HG02981 (cell line): ENCODE measurements at regions not wholly inside any gene's neighbourhood (a gene's known extent, or its start where the extent isn't known, plus 50 kb on each side); places are given as distances from the start of the nearest gene placed in this dataset.

Experiments
- ATAC-seq: cut with Tn5 transposase; IDR thresholded peaks from one replicate; pipeline ENCODE4 v1.9.1; 2021; ENCODE audit warnings: mild to moderate bottlenecking, moderate library complexity; ENCODE audit not compliant: unreplicated experiment

DNA sequence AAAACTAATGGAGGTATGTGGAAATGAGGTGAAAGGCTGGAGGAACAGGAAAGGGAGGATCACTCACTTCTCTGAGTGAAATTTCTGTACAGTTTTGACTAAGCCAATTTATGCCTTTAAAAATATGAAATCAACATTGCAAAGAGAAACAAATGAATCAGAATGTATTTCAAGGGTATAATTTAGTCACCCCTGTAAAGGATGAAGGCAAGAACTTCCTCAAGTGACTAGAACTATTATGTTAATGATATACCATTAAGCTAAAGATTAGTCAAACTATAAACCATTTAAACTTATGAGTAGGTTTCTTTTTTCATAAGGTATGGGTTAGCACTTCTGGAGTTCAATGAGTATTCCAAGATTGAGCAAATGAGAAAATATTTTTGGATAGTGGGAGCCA, 184.5 kb upstream of the CHORDC1 start:
- ATAC-seq: peak; percentile 60

DNA sequence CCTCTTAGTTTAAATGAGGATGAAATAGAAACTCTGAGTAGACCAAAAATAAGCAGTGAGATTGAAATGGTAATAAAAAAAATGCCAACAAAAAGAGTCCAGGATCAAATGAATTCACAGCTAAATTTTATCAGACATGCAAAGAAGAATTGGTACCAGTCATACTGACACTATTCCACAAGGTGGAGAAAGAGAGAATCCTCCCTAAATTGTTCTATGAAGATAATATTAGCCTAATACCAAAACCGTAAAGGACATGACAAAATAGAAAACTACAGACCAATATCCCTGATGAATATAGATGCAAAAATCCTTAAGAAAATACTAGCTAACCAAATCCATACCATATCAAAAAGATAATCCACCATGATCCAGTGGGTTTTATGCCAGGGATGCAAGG, 169.8 kb upstream of the CHORDC1 start:
- no peak for ATAC-seq

DNA sequence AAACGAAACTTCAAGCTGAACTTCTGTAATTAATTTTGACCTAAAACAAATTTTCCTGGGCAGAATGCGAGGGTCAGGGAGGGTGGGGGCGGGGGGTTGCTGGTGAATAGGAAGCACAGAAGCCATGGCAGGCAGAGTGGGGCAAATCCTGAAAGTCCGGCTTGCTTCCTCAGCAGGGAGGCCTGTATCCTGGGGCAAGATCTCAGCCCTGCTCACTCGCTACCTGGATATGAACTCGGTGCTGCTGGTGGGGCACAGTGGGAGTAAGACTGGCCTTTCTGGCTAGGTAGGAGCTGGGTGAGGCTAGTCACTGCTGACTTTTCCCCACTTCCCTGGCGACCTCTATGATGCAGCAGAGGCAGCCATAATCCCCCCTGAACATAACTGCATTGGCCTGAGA, 168.9 kb upstream of the CHORDC1 start:
- no peak for ATAC-seq

DNA sequence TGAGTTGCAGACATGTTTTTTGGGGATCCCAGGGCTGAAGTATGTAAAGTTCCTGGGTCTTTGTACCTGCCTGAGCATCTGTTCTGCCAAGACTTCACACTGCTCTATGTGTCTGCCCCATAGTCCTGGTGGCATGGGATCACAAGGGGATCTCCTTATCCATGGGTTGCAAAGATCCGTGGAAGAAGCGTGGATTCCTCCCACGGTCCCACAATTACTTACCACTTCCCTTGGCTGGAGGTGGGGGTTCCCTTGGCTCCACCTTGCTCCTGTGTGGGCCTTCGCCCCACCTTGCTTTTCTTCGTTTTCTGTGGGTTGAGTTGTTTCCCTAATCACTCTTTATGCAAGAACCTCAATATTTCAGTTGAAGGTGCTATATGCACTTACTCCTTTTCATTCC, 157.4 kb upstream of the CHORDC1 start:
- ATAC-seq: no peak

DNA sequence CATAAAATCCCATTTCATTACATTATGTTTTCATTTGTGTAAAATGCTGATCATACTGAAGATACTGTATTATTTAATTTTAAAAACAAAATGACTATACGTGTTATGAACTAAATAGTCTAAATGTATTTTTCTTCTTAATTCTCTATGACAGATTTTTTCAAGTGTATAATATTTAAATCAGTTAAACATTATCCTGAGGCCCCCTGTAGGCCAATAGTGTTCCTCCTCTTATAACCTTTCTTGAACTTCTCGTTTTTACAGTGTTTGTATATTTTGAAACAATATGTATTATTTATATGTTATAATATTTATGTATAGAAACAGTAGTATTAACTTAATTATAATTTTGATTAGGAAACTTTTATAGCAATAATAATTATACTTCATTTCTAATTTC, 151.1 kb upstream of the CHORDC1 start:
- no peak for ATAC-seq

DNA sequence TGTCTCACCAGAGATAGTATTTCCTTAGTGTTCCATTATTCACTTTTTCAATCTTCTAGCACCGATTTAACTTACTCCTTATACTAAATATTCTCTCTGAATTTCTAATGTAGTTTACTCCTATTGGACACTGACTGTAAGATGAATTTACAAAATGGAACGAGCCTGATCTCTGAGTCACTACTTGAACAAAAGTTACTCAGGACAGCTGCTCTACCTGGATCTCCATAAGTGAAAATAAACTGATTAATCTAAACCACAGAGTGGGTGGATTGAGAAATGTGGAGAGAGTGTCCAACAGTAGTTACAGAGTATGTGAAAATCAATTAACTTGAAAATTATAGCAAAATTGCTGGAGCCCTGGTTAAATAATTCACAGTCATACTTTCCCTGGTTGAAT, 141.7 kb upstream of the CHORDC1 start:
- no peak for ATAC-seq

DNA sequence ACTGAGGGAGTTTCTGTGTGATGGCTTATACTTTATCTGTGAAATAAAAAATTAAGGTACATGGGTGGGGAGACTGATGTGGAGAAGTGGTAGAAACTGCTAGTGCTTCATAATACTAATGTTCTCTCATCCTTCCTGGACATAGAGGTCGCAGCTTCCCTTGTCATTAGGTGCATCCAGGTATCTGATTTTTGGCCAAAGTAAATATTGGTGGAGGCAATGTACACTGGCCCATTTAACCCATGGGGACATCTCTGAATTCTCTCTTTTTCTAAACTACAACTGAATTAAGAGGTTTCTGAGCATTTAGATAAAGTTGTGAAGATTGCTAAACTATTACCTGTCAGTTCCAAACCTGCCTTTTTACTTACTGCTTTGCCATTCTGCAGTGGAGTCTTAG, 140.9 kb upstream of the CHORDC1 start:
- ATAC-seq: no peak

DNA sequence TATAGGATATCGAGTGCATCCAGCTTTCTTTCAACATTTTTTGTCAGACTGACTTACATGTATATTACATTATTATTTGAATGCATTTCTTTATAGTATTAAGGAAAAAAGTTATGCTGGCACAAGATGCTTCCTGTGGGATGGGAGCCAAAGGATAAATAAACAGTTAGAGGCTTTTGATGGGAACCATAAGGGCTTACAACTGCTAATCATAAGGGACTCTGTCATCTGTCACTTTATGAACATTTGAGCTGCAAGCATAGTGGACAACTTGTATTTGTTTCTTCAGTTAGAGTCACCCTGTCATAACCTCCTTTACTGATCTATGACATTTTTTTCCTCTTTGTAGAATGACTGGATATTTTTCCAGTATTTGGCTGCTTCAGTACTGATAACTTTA, 132.4 kb upstream of the CHORDC1 start:
- no peak for ATAC-seq

DNA sequence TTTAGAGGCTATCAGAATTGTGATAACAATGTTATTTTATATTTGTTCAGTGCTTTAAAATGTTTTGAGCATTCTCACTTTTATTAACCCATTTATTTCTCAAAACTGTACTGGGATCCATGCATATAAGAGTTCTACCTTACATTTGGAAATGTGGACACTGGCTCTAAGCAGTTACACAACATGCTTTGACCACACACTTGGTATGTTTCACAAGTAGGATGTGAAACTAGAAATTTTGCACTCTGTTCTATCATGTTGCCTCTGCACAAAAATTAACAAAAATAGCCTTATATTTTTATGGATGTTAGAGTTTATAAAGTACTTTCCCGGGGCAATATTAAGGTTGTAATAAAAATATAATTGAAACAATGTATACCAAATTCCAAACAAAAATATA, 126.9 kb upstream of the CHORDC1 start:
- no peak for ATAC-seq

DNA sequence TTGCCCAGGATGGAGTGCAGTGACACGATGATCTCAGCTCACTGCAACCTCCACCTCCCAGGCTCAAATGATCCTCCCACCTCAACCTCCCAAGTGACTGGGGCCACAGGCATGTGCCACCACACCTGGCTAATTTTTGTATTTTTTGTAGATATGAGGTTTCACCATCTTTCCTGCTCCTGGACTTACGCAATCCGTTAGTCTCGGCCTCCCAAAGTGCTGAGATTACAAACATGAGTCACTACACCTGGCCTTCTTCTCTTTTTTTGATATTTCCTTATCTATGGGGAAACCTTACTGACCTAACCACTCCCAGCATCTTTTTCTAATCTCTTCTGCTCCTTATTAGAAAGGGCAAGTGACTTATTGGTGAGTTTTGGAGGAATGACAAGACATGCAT, 121.7 kb upstream of the CHORDC1 start:
- ATAC-seq: no peak

DNA sequence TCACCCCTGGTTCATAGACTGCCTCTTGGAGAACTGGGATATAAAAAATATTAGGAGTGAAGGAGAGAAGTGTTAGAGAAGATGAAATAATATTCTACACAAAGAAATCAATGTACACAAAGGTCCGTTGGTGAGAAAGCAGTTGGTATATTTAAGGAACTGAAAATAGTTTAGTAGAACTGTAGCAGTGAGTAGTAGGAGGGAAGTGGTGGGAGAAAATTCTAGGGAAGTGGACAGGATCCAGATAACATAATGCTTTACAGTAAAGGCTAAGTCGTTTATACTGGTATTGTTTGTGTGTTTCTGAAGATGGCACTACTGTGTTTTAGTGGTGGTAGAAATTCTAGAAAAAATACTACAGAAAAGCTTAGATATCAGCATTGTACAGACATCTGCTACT, 120.8 kb upstream of the CHORDC1 start:
- ATAC-seq: no peak

DNA sequence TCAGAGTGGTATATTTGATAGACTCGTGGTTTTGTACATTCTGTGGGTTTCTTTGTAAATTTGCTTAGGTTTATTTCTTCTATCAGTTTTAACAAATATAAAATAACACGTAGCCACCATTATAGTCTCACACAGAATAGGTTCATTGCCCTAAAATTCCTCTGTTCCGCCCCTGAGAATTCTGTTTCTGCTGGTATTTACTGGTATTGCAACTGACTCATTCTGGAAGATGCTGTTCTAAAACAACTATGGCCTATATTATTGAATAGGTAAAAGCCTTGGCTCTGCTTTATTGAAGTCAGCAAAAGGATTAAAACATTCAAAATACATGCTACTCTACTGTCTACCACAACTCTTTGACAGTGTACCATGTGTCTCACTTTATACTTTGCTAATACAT, 119.1 kb upstream of the CHORDC1 start:
- no peak for ATAC-seq

DNA sequence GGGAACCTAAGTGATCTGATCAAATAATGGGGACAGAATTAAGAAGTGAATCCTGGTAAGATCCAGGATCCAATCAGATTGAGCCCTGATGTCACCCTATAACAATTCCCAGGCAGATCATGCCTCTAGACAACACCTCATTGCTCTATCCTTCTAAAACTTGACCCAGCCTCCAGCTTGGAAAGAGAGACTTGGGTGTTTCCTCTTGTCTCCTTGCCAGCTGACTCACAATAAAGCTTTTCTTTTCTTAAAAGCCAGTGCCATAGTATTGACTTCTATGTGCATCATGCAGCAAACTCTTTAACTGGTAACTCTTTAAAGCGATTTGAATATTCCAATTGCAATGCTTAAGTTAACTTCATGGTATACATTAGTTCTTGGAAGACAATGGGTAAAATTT, 109.6 kb upstream of the CHORDC1 start:
- ATAC-seq: no peak

DNA sequence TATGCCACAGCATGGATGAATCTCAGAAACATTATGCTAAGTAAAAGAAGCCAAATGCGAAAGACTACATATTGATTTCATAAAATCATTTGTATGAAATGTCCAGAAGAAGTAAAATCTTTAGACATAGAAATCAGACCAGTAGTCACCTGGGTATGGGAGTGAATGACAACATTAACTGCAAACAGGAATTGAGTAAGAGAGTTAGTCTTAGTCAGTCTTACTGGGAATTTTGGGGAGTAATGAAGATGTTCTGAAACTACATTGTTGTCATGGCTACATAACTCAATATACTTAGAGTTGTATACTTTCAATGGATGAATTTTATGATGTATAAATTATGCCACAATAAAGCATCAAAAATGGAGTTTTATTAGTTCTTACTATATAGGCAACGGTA, 107.8 kb upstream of the CHORDC1 start:
- ATAC-seq: no peak

DNA sequence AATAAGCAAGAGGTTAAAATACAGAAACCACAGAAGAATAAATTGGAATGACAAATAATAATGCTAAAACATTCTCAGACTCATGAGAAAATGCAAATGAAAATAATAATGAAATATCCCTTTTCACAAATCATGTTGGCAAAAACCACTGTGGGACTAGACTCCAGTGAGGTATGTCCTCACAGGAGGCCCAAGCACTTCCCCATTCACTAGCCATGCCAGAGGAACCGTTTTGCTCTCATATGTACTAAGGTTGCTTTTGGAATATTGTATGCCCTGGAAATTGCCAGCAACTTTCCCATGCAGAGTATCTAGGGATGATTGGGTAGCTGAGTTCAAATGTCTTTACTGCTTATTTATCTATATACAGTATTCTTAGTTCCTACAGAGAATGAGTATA, 106.2 kb upstream of the CHORDC1 start:
- ATAC-seq: no peak

DNA sequence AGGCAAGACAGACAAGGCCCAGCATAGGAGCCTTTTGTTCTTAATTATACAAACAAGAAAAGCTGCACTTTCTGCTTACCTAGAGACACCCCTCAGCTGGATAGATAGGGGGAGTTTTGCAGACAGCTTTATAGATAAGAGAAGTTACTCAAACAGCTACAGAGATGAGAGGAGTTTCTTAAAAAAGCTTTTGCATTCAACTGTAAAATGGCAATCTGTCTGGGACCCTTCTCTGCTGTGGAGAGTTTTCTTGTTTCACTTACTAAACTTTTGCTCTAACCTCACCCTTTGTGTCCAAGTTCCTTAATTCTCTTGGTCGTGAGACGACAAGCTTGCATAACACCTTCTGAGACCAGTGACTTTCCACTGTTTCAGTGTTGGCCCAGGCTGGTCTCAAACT, 103.8 kb upstream of the CHORDC1 start:
- ATAC-seq: no peak

DNA sequence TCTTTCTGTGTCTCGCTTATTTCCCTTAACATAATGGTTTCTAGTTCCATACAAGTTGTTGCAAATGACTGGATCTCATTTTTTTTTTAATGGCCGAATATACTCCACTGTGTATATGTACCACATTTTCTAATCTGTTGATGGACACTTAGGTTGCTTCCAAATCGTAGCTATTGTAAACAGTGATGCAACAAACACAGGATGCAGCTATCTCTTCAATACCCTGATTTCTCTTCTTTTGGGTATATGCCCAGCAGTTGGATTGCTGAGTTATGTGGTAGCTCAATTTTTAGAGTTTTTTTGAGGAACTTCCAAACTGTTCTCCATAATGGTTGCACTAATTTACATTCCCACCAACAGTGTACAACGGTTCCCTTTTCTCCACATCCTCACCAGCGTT, 100.4 kb upstream of the CHORDC1 start:
- ATAC-seq: no peak

DNA sequence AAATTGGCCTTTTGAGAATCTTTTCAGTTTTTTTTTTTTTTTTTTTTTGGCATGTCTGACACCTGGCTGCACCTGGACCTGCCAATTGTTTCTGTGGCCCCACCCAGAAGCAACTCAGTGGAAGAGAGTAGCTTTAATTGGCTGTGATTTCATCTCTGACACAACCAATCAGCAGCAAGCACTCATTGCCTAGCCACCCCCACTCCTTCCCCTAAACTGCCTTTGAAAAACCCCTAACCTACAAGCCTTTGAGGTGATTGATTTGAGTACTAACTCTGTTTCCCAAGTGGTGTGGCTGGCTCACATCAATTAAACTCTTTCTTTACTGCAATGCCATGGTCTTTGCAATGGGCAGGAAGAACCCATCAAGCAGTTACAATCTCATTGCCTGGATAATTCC, 98.2 kb upstream of the CHORDC1 start:
- no peak for ATAC-seq

DNA sequence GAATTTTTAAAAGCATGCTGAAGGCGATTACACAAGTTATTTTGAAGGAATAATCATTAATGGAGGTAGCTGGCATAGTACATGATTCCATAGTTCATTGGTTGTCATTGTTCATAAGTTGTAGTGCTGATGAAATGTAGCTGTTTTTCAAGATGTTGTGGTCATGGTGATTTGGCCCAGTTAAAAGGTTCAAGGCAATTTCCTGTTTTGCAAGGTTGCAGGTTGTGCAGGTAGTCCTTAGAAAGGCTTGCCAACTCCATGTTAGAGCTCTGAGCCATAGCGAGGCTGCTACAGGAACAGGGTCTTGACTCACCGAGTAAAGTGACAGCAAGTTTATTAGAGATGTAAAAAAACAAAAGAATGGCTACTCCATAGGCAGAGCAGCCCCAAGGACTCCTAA, 95.8 kb upstream of the CHORDC1 start:
- no peak for ATAC-seq

DNA sequence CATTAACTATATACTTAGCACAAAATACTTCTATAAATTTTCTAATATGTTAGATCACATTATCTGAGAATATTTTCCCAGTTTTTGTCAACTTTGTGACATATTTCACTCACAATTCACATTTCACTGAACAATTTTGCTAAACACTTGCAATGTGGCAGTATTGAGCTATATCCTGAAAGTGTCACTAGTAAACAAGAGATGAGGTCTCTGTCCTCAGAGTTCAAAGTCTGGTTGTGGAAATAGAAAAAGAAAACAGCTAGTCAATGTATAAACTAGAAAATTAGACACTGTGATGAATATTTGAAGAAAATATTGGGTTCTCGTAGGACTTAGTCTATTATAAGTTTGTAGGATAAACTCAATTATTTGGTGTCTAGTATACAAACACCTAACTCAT, 87.4 kb upstream of the CHORDC1 start:
- no peak for ATAC-seq

DNA sequence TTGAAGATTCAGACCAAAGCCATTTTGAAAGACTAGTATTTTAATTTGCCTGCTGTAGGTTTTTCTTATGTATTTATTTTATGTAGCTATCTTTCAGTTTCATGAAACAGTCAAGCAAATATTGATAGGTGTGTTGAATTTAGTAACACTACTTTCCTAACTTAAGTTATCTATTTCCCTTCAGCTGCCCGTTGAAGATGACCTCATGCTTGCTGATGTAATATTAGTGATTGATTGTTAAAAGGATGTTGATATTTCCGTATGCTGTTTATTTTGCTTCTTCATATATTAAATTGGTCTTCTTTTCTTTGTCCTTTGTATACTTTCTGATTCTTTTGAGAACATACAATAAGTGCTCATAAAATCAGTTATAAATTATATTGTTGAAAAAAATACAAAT, 86.8 kb upstream of the CHORDC1 start:
- ATAC-seq: no peak

DNA sequence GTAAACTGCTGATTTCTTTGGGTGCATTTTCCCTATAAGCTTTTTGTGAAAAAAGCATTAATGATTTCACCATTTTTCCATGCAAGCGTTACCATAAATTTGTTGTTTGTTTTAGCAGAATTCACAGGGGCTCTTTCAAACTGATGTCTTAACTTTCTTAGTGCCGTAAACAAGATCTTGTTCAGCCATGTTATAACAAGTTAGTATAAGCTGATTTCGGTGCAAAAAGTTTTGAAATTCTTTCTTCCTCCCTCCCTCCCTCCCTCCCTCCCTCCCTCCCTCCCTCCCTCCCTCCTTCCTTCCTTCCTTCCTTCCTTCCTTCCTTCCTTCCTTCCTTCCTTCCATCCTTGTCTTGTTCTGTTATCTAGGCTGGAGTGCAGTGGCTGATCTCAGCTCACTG, 71.7 kb upstream of the CHORDC1 start:
- no peak for ATAC-seq

DNA sequence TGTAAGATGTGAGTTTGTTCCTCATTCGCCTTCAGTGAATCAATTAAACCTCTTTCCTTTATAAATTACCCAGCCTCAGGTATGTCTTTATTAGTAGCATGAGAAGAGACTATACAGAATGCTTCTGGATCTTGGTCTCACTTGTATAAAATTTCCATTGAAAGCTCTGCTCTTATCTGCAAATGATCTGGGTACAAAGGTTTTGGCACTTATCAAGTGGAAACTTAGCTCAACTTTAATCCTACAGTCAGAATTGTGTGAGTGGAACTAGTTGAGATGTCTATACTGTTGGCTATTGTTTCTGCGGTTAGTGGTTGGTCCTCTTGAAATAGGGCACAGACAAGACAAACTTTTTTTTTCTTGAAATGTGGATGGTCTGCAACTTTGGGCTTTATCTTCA, 71.2 kb upstream of the CHORDC1 start:
- ATAC-seq: no peak

DNA sequence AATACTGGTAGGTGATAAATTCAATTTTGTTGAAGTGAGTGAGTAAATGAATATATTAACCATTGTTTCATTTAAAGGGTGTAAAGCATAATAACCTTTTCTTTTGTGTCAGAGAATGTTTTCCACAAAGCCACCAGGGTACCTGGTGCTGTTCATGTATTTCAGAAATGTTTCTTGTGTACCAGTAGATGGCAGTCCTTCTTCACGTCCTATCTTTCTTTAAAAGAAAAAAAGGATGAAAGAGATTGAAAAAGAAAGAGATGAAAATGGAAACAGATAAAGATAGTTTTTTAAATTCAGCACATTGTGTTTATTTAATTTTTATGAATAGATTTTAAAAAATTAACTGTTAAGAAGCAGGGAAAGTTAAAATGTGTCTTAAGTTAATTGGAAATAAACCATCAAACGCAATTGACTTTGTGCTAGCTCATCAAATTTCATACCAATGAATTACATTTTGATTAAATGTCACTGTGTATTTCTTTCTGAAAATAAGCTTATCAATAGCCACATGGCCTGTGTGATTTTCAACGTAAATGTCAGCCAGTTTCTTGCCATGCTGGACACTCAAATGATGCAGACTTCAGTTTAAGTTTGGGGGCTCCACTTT, 65.5 kb upstream of the CHORDC1 start:
- ATAC-seq: peak; percentile 59
